ENCODE measurements at regions not wholly inside any gene's neighbourhood (a gene's known extent, or its start where the extent isn't known, plus 50 kb on each side); places are given as distances from the start of the nearest gene placed in this dataset.

GRCh38 chr10:2228320-2228901 is 491.1 kb upstream of the ADARB2 start:
- no peak for TF ChIP-seq CTCF (IDR thresholded peaks at IDR 0.05; ENCODE audit: poor library complexity)
- no peak for TF ChIP-seq EZH2phosphoT487 (IDR thresholded peaks at IDR 0.05; ENCODE audit: low read depth, severe bottlenecking, unreplicated experiment)
- TF ChIP-seq EZH2 (IDR thresholded peaks at IDR 0.05; ENCODE audit: borderline replicate concordance): no peak
